ENCODE measurements at regions not wholly inside any gene's neighbourhood (a gene's known extent, or its start where the extent isn't known, plus 50 kb on each side); places are given as distances from the start of the nearest gene placed in this dataset.
A peak's percentile ranks its signal among the peaks of the same experiment; 100 is the strongest.

GRCh38 chr2:238729261-238729935, 118.5 kb upstream of the TWIST2 start:
- FAIRE-seq (no peak), DNase-seq (ENCODE audit: insufficient read length, low spot score) (no peak)

DNA sequence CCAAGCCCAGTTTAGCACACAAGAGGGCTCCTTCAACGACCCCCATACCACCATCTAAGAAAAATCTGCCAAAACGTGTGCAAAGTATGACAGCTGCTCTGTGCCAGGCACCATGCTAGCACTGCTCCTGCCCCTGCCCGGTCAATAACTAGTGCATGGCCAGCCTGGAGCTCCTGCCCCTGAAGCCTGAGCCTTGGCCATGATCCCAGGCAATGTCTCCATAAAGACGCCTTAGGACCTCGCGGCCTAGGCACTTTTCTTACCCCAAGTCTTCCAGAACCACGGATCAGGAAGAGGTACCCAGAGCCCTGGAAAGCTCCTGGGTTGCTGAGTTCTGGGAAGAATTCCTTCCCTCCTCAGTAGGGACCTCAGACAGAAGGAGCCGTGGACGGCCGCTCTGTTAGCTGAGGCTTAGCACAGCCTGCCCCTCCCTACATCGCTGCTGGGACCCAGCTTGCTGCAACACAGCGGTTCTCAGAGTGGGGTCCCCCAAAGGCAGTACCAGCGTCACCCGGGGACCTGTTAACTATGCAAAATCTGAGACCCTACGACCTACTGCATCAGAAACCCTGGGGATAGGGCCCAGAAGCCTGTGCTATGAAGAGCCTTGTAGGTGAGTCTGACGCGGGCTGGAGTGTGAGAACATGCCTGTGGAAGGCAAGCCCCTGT, 117.8 kb upstream of the TWIST2 start:
- DNase-seq (ENCODE audit: insufficient read length, low spot score) (no peak), FAIRE-seq (no peak)

- DNase-seq (ENCODE audit: insufficient read length, low spot score) (no peak), FAIRE-seq (no peak)
Measured at GRCh38 chr2:238730881-238731280, 117.0 kb upstream of the TWIST2 start.

- DNase-seq (ENCODE audit: insufficient read length, low spot score) (no peak), FAIRE-seq (no peak)
Measured at GRCh38 chr2:238731961-238732360, 115.9 kb upstream of the TWIST2 start.

- DNase-seq (ENCODE audit: insufficient read length, low spot score) (no peak), FAIRE-seq (no peak)
Measured at GRCh38 chr2:238738917-238739316, 109.0 kb upstream of the TWIST2 start.

- no peak for DNase-seq (ENCODE audit: insufficient read length, low spot score)
- FAIRE-seq, result no peak
Measured at GRCh38 chr2:238739668-238740067, 108.2 kb upstream of the TWIST2 start.

GRCh38 chr2:238741277-238741676, 106.6 kb upstream of the TWIST2 start:
- FAIRE-seq (no peak), DNase-seq (ENCODE audit: insufficient read length, low spot score) (no peak)

DNA sequence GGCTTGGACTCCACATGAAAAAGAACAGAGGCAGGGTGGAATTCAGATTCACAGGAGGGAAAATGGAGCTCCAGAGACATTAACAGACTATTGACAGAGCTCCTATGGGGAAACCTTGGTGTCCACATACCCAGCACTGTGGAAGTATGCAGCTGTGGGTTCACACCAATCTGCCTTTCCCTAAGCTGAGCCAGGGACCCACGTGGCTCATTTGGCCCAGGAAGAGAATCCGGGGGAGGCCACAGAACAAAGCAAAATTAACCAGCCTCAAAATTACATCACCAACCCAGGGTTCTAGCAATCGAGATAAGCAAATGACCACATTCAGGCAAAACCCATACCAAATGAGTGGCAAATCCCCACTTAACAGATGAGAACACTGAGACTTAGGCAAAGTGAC, 105.8 kb upstream of the TWIST2 start:
- DNase-seq (ENCODE audit: insufficient read length, low spot score) (no peak), FAIRE-seq (no peak)

GRCh38 chr2:238742664-238743063, 105.2 kb upstream of the TWIST2 start:
- DNase-seq (ENCODE audit: insufficient read length, low spot score) (no peak), FAIRE-seq (no peak)

- FAIRE-seq, result peak; percentile 4
- no peak for DNase-seq (ENCODE audit: insufficient read length, low spot score)
Measured at GRCh38 chr2:238743243-238744065, 104.4 kb upstream of the TWIST2 start.

- no peak for FAIRE-seq
Measured at GRCh38 chr2:238744951-238745350, 102.9 kb upstream of the TWIST2 start.

DNA sequence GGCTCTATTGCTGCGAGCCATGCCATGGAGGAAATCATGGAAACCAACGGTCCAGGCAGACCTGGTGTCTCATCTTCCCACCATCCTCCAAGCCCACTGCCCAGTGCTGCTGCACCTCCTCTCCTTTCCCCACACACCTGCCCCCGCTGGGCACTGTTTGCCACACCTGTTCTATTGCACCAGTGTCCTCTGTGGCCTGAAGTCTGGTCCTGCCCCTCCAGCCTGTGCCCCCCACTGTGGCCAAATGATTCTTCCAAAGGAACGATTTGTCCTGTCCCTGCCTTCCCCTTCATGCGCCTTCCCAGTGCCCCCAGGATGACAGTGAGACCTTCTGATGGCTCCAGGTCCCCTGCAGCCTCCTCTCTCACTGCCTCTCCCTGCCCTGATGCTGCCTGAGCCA, 101.9 kb upstream of the TWIST2 start:
- FAIRE-seq (no peak), DNase-seq (ENCODE audit: insufficient read length, low spot score) (no peak)

More at GRCh38 chr2:238744951-238745350, 102.9 kb upstream of the TWIST2 start:
- no peak for DNase-seq (ENCODE audit: insufficient read length, low spot score)

GRCh38 chr2:238747114-238747513, 100.8 kb upstream of the TWIST2 start:
- DNase-seq (ENCODE audit: insufficient read length, low spot score), result no peak
- FAIRE-seq, result no peak

DNA sequence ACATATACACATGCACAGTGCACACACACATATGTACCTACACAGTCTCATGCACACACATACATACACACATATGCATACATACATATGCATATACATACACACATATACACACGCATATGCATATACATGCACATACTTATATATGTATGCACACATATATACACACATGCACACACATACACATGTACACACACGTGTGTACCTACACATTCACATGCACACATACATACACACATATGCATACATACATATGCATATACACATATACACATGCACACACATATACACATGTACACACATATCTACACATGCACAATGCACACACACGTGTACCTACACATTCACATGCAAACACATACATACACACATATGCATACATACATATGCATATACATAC, 100.3 kb upstream of the TWIST2 start:
- DNase-seq (ENCODE audit: insufficient read length, low spot score) (no peak), FAIRE-seq (peak; percentile 92)

DNA sequence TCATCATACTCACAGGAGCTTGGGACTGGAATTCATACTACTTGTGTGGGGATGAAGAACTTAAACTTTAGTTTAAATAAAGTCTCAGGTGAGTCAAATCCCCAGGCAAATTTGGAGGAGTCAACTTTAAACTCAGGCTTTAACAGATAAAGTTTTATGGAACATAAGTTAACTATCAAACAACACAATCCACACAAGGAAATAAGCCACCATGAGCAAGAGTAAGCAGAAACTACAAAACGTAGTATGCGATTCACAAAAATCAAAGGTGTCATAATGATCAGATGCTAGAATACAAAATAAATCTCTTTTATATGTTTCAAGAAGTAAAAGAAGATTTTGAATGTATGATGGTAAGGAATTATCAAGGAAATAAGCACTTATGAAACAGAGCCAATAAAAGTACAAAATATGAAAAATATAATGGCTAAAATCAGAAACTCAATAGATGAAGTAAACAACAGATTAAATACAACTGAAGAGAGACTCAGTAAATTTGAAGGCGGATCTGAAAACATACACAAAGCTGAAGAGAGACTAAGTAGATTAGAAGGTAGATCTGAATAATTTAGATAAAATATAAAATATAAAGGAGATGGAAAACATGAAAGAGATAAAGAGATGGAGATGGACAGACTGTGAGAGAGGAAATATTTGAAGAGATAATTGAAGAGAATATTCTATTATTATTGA, 97.5 kb upstream of the TWIST2 start:
- DNase-seq (ENCODE audit: insufficient read length, low spot score), result no peak
- no peak for FAIRE-seq

GRCh38 chr2:238754259-238754658, 93.6 kb upstream of the TWIST2 start:
- FAIRE-seq (no peak), DNase-seq (ENCODE audit: insufficient read length, low spot score) (no peak)

- DNase-seq (ENCODE audit: insufficient read length, low spot score) (peak; percentile 43), FAIRE-seq (no peak)
Measured at GRCh38 chr2:238761868-238762267, 86.0 kb upstream of the TWIST2 start.

DNA sequence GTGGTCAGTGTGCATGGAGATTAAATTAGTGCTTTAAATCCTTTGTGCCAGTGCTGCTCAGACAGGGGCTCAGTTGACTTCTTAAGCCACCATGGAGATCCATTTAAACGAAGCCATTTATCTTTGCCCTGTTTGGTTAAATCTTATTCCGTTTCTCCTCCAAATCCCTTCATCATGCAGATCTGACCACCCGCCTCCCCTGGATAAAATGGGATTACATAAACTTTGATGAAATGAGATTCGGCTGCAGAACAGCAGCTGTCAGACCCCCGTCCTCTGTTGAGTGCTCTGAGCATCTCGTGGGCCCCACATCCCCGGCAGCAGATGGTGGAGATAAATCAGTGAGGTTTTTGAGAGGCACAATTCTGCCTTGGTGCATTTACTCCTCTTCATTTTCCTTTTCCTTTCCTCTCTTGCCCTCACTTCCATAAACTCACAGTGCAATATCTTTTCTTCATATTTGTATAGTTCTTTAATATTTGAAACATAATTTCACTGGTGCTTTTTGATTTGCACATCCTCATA, 84.4 kb upstream of the TWIST2 start:
- DNase-seq (ENCODE audit: insufficient read length, low spot score), result no peak
- FAIRE-seq, result no peak

GRCh38 chr2:238765590-238765989, 82.3 kb upstream of the TWIST2 start:
- FAIRE-seq (no peak), DNase-seq (ENCODE audit: insufficient read length, low spot score) (no peak)

- DNase-seq (ENCODE audit: insufficient read length, low spot score), result no peak
- no peak for FAIRE-seq
Measured at GRCh38 chr2:238771218-238771617, 76.7 kb upstream of the TWIST2 start.

GRCh38 chr2:238771639-238772038, 76.2 kb upstream of the TWIST2 start:
- FAIRE-seq, result no peak

More at GRCh38 chr2:238771639-238772038, 76.2 kb upstream of the TWIST2 start:
- DNase-seq (ENCODE audit: insufficient read length, low spot score), result no peak
